ENCODE measurements at regions not wholly inside any gene's neighbourhood (a gene's known extent, or its start where the extent isn't known, plus 50 kb on each side); places are given as distances from the start of the nearest gene placed in this dataset.

DNA sequence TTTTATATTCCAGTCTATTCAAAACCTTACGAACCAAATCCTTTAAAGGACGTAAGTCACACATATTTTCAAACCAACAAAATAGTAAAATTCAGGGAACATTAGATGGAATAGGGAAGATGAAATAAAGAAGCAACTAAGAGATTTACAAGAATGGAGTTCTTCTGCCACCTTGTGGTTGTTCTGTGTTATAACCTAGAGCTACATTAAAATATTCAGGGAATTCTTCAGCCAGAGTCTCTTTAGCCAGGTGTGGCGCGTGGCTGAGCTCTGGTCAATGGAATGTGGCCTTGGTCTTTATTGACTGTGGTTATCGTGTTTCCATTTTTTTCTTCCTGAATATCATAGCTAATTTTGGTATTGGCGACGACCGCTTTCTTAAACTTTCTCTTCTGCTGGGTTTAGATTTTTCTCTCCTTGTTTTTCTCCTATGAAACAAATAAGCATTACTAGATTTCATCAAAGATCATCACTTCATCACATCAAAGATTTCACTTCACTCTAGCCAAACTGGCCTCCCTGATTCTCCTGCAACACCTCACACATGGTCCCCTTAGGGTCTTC, 221.3 kb downstream of the MRPL39 start (continued):
- TF ChIP-seq, protein P1, sequence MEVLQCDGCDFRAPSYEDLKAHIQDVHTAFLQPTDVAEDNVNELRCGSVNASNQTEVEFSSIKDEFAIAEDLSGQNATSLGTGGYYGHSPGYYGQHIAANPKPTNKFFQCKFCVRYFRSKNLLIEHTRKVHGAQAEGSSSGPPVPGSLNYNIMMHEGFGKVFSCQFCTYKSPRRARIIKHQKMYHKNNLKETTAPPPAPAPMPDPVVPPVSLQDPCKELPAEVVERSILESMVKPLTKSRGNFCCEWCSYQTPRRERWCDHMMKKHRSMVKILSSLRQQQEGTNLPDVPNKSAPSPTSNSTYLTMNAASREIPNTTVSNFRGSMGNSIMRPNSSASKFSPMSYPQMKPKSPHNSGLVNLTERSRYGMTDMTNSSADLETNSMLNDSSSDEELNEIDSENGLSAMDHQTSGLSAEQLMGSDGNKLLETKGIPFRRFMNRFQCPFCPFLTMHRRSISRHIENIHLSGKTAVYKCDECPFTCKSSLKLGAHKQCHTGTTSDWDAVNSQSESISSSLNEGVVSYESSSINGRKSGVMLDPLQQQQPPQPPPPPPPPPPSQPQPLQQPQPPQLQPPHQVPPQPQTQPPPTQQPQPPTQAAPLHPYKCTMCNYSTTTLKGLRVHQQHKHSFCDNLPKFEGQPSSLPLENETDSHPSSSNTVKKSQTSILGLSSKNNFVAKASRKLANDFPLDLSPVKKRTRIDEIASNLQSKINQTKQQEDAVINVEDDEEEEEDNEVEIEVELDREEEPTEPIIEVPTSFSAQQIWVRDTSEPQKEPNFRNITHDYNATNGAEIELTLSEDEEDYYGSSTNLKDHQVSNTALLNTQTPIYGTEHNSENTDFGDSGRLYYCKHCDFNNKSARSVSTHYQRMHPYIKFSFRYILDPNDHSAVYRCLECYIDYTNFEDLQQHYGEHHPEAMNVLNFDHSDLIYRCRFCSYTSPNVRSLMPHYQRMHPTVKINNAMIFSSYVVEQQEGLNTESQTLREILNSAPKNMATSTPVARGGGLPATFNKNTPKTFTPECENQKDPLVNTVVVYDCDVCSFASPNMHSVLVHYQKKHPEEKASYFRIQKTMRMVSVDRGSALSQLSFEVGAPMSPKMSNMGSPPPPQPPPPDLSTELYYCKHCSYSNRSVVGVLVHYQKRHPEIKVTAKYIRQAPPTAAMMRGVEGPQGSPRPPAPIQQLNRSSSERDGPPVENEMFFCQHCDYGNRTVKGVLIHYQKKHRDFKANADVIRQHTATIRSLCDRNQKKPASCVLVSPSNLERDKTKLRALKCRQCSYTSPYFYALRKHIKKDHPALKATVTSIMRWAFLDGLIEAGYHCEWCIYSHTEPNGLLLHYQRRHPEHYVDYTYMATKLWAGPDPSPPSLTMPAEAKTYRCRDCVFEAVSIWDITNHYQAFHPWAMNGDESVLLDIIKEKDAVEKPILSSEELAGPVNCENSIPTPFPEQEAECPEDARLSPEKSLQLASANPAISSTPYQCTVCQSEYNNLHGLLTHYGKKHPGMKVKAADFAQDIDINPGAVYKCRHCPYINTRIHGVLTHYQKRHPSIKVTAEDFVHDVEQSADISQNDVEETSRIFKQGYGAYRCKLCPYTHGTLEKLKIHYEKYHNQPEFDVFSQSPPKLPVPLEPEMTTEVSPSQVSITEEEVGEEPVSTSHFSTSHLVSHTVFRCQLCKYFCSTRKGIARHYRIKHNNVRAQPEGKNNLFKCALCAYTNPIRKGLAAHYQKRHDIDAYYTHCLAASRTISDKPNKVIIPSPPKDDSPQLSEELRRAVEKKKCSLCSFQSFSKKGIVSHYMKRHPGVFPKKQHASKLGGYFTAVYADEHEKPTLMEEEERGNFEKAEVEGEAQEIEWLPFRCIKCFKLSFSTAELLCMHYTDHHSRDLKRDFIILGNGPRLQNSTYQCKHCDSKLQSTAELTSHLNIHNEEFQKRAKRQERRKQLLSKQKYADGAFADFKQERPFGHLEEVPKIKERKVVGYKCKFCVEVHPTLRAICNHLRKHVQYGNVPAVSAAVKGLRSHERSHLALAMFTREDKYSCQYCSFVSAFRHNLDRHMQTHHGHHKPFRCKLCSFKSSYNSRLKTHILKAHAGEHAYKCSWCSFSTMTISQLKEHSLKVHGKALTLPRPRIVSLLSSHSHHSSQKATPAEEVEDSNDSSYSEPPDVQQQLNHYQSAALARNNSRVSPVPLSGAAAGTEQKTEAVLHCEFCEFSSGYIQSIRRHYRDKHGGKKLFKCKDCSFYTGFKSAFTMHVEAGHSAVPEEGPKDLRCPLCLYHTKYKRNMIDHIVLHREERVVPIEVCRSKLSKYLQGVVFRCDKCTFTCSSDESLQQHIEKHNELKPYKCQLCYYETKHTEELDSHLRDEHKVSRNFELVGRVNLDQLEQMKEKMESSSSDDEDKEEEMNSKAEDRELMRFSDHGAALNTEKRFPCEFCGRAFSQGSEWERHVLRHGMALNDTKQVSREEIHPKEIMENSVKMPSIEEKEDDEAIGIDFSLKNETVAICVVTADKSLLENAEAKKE (CRISPR knock-in tag; IDR thresholded peaks at IDR 0.05), result no peak; the same call in 1 of the 2 replicates
- no peak for TF ChIP-seq JUNB (IDR thresholded peaks at IDR 0.05; ENCODE audit: unreplicated experiment)
- TF ChIP-seq NANOG (IDR thresholded peaks at IDR 0.05; ENCODE audit: borderline replicate concordance), result no peak

DNA sequence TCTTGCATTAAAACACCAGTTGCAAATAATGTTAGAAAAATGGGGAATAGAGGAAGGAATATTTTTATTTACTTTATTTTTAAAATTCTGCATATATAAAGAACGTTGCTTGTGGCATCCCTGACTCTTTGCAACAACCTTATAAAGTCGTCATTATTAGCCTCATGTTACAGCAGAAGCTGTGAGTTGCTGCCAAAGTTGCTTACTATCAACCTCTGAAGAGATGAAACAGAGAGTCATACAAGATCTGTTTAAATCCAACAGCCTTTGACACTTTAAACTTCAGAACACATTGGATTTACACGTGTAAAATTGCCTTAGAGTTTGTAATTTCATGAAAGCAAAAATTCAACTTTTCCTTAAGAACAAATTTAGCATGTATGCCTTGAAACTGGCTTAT, 221.9 kb downstream of the MRPL39 start:
- Histone ChIP-seq H3K9me2 (ENCODE audit: insufficient read depth) (no peaks in the 10 kb centered on the region), H3K4me2 (no peak overlapping the region), H3K27me3 (ENCODE audit: insufficient read depth) (no peaks in the 10 kb centered on the region), H3K27ac (ENCODE audit: low read depth) (no peak overlapping the region), H3K4me1 (ENCODE audit: insufficient read depth) (no peaks in the 10 kb centered on the region), H4K20me1 (replicated peaks; ENCODE audit: insufficient read depth) (no peaks in the 10 kb centered on the region), H3K36me3 (ENCODE audit: insufficient read depth) (no peaks in the 10 kb centered on the region), H3F3A (replicated peaks; ENCODE audit: low read depth) (no peaks in the 10 kb centered on the region), H3K79me2 (replicated peaks; ENCODE audit: insufficient read depth) (no peaks in the 10 kb centered on the region), H3K4me3 (no peak overlapping the region), H2AFZ (no peak overlapping the region)
- Mint-ChIP-seq H3K9me3 (peaks cover 3% of the 10 kb centered on the region; the same call in 1 of the 3 replicates), H3K4me3 (no peak overlapping the region), H3K27ac (no peak overlapping the region), H3K36me3 (ENCODE audit: low read depth) (no peaks in the 10 kb centered on the region), H3K4me1 (peaks cover 6% of the 10 kb centered on the region; the same call in 2 of the 3 replicates), H3K27me3 (ENCODE audit: insufficient read depth, low read depth, poor library complexity) (no peaks in the 10 kb centered on the region)
- ATAC-seq, result no peak
- no peak for DNase-seq (ENCODE audit: low spot score)
- TF ChIP-seq, protein P2, sequence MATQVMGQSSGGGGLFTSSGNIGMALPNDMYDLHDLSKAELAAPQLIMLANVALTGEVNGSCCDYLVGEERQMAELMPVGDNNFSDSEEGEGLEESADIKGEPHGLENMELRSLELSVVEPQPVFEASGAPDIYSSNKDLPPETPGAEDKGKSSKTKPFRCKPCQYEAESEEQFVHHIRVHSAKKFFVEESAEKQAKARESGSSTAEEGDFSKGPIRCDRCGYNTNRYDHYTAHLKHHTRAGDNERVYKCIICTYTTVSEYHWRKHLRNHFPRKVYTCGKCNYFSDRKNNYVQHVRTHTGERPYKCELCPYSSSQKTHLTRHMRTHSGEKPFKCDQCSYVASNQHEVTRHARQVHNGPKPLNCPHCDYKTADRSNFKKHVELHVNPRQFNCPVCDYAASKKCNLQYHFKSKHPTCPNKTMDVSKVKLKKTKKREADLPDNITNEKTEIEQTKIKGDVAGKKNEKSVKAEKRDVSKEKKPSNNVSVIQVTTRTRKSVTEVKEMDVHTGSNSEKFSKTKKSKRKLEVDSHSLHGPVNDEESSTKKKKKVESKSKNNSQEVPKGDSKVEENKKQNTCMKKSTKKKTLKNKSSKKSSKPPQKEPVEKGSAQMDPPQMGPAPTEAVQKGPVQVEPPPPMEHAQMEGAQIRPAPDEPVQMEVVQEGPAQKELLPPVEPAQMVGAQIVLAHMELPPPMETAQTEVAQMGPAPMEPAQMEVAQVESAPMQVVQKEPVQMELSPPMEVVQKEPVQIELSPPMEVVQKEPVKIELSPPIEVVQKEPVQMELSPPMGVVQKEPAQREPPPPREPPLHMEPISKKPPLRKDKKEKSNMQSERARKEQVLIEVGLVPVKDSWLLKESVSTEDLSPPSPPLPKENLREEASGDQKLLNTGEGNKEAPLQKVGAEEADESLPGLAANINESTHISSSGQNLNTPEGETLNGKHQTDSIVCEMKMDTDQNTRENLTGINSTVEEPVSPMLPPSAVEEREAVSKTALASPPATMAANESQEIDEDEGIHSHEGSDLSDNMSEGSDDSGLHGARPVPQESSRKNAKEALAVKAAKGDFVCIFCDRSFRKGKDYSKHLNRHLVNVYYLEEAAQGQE (IDR thresholded peaks at IDR 0.05; ENCODE audit: unreplicated experiment), result no peak
- TF ChIP-seq STAT1 (IDR thresholded peaks at IDR 0.05; ENCODE audit: unreplicated experiment), result no peak
- TF ChIP-seq ZNF114 (CRISPR knock-in tag; IDR thresholded peaks at IDR 0.05), result no peak
- TF ChIP-seq, protein P3, sequence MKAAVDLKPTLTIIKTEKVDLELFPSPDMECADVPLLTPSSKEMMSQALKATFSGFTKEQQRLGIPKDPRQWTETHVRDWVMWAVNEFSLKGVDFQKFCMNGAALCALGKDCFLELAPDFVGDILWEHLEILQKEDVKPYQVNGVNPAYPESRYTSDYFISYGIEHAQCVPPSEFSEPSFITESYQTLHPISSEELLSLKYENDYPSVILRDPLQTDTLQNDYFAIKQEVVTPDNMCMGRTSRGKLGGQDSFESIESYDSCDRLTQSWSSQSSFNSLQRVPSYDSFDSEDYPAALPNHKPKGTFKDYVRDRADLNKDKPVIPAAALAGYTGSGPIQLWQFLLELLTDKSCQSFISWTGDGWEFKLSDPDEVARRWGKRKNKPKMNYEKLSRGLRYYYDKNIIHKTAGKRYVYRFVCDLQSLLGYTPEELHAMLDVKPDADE (IDR thresholded peaks at IDR 0.05), result no peak
- TF ChIP-seq JUNB (IDR thresholded peaks at IDR 0.05; ENCODE audit: unreplicated experiment), result no peak
- TF ChIP-seq EZH2 (IDR thresholded peaks at IDR 0.05; ENCODE audit: low read depth, unreplicated experiment), result no peak
- TF ChIP-seq CREB1 (CRISPR knock-in tag; IDR thresholded peaks at IDR 0.05; ENCODE audit: low read depth), result no peak

All from GM23338 (cell line).